Raji (cell line): ENCODE measurements at regions not wholly inside any gene's neighbourhood (a gene's known extent, or its start where the extent isn't known, plus 50 kb on each side); places are given as distances from the start of the nearest gene placed in this dataset.

Experiments
- POLR2A ChIP-seq: IDR thresholded peaks from 2 replicates; pipeline ENCODE4 v1.6.1; 2011; ENCODE audit warnings: low read depth, low read length, control low read depth; ENCODE audit not compliant: insufficient read depth

DNA sequence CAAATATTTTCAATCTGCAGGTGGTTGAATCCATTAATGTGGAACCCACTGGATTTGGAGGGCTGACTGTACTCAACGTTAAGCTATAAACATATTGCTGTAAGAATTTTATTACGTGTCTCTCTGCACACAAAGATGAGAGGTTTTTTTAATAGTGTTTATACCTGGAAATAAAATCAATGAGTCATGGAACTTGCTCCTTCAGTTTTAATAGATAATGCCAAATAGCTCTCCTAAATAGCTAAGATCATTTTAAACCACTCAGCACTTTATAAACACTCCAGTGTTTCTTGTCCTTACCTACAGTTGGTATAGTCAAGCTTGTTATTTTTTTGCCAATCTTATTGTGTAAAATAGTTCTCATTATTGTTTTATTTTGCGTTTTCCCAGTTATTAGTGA lies 455.6 kb upstream of the FZD8 start:
- no peak for TF ChIP-seq POLR2A

DNA sequence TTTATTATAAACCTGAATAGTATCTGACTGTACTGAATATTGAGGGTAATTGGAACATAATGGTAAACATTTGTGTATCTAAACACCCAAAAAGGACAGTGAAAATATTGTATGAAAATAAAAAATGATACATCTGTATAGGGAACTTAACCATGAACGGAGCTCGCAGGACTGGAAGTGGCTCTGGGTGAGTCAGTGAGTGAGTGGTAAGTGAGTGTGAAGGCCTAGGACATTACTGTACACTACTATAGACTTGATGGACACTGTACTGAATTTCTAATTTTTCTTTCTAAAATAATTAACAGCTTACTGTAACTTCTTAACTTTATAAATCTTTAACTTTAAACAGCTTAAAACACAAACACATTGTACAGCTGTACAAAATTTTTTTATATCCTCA lies 454.5 kb upstream of the FZD8 start:
- TF ChIP-seq POLR2A = no peak

DNA sequence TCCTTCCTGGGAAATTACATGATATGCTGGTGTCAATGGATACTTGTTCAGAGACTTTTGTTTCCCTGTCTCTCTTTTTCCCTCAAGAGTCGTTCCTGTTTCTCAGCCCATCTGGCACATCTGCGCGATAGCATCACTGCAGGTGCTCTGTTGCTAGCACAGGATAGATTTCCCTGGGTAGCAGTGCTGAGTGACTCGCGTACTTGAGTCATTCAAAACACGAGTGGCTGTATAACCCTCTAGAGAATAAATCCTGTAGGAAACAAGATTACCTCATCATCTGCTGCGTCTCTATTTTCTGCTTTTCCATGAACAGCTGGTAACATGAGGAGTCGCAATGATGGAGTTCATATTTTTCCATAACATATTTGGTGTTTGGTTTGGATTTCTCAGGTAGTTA lies 452.0 kb upstream of the FZD8 start:
- TF ChIP-seq POLR2A = no peak

DNA sequence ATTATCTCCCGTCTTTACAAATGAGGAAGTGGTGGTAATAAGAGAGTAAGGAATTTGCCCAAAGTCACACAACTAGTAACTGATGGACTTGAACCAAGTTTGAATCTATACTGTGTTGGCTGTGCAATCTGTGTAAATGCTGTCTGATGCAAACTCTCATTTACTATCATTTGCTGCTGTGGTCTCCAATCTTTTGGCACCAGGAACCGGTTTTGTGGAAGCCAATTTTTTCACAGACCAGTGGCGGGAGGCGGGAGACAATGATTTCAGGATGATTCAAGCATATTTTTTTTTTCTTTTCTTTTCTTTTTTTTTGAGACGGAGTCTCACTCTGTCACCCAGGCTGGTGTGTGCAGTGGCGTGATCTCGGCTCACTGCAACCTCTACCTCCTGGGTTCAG lies 450.0 kb upstream of the FZD8 start:
- TF ChIP-seq POLR2A = no peak

DNA sequence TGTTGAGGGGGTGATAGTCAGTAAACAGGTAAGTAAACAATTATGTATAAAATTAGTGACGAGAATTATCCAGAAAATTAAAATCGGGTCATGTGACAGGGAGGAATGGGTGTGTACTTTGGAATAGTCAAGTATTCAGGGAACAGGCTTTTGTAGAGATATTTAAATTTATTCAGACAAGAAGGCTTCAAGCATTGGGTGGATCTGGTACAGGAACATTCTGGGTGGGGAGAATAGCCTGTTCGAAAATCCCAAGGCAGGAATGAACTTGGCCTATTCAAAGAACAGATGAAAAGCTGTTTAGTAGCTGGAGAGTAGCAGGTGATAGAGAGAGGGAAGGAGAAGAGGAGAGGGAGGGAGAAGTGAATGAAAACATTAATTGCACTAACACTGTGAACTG lies 448.9 kb upstream of the FZD8 start:
- no peak for TF ChIP-seq POLR2A

DNA sequence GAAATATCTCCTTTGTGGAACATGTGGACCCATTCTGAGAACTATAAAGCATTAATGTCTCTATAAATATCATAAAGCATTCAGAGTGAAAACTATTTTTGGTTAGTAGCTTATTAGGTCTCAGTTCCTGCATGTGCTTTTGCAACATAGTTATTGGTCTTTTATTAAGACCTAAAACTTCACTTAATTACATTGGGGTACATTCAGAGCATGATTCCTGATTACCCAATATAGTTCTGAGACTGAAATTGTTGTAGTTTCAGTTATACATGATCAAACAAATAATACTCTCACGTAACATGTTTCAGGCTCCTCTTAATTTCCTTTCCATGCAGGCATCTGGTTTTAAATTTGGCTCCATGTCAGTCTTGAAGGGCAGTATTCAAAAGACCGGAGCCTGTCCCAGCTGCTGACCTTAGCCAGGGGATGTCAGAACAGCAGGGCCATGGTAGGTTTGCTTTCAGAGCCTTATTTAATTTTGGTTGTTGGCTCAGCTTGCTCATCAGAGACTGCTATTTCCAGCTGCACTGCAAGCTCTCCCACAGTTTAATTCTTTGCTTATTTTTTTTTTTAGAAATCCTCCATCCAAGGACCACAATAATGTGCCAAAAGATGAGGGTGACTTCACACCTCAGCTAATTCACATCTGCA lies 447.8 kb upstream of the FZD8 start:
- no peak for TF ChIP-seq POLR2A

DNA sequence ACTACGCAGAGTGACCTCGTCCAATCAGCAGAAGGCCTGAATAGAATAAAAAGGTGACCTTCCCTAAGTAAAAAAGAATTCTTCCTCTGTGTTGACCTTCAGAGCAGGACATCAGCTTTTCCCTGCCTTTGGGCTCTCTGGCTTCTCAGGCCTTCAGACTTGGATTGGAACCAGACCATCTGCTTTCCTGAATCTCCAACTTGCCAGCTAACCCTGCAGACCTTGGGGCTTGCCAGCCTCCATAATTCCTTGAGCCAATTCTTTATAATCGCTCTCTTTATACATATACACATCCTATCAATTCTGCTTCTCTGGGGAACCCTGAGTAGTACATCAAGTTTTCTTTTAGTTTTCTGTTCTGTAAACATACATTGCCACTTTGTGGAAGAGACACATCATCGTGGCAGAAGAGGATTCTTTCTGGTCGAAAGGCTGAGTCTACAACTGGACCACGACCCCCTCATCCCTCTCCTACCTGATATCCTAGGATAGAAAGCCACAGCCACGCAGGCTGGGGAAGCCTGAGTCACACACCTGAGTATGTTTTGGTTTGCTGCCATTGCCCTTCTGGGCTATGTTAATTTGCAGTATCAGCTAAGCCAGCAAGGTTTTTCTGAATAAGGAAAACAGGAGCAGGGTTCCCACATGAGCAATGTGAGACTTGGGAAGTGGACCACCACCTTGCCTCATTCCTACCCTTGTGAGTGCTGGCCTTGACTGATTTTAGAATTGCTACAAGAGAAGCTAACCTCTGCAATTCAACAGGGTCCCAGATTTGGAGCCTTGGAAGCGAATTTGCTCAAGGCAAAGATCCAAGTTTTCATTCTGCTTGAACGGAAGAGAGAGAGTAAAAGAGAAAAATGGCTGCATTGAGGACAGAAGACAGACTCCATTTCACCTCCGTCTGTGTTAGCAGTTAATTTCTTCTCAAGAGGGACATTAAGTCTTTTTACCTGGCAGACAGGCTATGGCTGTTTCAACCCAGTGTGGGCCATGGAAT lies 445.2 kb upstream of the FZD8 start:
- no peak for TF ChIP-seq POLR2A

DNA sequence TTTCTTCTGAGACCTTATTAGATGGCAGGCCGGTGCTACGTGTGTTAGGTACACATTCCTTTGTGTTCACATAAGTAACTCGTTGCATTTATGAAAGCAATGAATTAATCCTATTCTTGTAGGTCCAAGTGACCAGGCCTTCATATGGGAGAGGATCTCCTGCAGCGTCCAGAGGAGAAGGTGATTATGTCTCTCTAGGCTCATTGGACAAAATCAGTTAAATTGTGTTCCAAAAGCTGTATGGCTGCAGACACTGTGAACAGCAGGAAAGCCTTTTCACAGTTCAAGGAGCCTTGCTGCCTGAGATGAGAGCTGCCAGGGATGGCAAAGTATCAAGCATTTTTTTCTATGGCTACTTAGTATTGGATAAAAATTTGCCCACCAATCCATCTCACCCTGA lies 433.1 kb upstream of the FZD8 start:
- TF ChIP-seq POLR2A = no peak

DNA sequence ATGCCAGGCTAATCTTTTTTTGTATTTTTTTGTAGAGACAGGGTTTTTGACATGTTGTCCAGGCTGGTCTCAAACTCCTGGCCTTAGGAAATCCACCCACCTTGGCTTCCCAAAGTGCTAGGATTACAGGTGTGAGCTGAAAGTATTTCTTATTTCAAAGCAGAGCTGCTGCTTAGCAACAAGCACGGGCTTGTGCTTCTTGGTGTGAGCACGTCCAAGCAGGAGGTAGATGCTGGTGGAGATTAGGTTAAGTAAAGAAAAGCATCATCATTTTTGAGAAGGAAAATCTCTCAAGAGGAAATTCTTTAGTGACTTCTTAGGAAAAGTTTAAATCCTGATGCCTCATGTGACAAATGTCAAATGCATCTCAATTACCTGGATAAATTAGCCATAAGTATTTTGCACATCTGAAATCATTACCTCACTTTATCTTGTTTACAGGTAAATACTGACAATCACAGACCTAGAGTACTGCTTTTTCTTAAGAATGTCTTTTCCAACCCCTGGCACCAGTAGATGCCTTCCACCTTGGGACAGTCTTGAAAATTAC lies 431.8 kb upstream of the FZD8 start:
- TF ChIP-seq POLR2A = no peak

DNA sequence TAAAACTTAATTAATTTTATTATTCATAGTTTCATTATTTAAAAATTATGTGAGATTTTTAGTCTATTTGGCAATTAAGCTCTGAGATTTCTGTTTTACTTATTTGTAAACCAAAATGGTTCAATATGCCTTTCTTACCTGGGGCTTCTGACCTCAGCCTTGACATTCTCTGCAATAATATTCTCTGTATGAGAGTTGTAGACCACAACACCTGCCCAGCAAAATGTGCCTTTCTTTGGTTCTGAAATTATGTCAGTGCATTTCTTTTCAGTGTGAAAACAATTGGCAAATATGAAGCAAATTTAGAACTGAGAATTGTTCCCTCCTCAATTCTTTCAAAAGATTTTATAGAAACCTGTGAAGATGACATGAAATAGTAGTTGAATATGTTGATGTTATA lies 426.4 kb upstream of the FZD8 start:
- TF ChIP-seq POLR2A = no peak

DNA sequence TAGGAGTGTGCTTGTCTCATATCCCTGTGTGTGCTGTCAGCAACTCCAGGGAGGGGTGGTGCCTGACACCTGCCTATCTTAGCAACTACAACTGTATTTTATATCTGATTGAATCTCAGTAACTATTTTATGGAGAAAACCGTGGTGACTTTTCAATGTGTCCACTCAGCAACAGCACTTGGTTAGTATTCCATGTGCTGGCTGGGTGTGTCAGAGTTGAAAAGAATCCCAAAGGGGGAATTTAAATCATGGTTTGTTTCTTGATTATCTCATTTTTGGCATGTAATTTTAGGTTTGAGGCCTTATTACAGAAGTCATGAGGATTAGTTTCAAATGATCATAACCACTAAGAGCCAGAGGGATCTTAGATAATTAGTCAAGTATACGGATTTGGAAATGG lies 425.7 kb upstream of the FZD8 start:
- no peak for TF ChIP-seq POLR2A

DNA sequence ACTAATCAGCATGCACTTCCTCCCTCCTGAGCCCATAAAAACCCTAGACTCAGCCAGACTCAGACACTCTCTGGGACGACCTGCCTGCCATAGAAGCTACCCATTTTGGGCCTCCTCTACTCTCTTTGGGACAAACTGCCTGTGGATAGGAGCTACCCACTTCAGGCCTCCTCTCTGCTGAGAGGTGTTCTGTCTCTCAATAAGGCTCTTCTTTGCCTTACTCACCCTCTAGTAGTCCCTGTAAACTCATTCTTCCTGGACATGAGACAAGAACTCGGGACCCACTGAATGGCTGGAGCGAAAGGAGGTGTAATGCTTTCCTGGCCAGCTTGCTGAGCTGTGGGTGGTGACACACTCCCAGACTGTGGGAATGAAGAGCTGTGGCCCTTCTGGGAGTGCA lies 424.8 kb upstream of the FZD8 start:
- no peak for TF ChIP-seq POLR2A

DNA sequence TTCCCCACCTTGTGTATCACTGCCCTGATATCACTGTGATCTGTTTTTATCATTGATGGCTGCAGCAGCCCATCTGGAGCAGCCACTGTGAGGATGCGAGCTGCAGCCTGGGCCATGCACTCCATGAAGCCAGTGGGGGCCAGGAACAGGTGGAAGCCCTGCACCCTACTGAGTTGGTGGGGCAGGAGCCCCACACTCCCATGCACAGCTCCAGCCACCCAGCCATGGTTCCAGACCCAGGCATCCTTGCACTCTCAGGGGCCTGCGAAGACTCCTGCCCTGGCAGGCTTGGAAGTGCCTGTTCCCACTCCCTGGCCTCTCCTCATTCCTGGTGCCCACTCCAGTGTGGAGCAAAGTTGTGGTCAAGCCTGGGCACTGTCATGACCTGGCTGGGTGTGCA lies 424.0 kb upstream of the FZD8 start:
- TF ChIP-seq POLR2A = no peak

DNA sequence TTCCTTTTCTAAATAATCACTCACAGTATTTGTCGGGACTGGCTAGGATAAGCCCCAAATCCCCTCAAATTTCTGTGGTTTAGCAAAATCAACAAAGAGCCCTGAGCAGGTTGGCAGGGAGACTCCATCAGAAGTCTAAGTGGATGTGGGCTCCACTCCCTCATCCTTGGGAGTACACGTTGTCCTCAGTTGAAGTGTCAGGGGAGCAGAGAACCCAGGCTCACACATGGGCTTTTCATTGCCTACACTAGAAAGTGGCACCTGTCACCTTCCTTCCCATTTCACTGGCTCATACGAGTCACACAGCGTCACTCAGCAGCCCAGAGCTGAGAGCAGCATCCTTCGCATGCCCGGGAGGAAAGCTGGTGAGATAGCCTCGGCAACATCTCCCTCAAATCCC lies 421.3 kb upstream of the FZD8 start:
- no peak for TF ChIP-seq POLR2A

DNA sequence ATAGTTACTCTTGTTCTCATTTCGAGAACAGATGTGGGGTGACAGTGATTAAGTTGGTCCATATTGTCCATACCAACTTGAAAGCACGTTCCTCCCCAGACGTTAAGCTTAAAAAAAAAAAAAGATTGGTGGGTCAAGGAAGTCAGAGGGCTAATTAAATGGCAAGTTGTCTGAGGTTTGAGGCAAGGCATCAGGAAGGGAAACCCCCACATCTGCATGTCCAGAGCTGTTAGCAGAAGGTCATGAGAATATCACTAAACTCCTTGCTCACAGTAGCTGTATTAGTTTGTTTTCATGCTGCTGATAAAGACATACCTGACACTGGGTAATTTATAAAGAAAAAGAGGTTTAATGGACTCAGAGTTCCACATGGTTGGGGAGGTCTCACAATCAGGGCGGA lies 415.6 kb upstream of the FZD8 start:
- TF ChIP-seq POLR2A = no peak

DNA sequence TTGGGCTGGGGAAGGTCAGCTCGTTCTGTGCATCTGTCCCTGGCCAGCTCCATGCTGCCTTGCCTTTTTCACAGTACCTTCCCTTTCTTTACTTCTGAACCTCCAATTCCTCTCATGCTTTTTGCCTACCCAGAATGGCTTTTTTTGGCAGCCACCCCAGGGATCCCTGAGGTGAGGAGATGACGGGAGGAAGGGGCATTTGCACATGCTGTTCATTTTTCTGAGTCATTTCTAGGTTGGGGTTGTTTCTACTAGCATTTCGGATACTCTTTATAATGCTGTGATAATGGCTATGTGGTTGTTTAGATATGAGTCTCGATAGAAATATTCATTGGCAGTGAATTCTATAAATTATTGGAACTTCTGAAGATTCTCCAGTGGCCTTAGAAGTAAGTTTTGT lies 415.1 kb upstream of the FZD8 start:
- no peak for TF ChIP-seq POLR2A
